ENCODE measurements at regions not wholly inside any gene's neighbourhood (a gene's known extent, or its start where the extent isn't known, plus 50 kb on each side); places are given as distances from the start of the nearest gene placed in this dataset.

DNA sequence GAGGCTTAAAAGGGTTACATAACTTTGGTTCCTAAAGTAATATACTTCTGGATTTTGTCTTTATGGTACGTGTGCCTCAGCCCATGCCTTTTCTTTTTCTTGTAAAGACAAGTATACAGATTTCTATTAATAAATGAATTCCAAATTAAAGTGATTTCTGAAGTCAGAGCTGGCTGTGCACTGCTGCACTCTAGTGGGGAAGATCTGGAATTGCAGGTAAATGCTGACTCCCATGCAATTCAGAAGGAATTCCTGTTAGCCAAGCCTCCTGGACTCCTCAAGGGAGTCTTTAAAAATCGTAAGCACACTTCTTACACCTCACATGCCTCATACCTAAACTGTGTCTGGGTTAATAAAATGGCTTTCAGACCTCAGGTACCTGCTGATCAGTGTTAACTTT is 118.4 kb upstream of the SLC7A1 start:
- DNase-seq = peak in 1 of 2 experiments; percentile 51

DNA sequence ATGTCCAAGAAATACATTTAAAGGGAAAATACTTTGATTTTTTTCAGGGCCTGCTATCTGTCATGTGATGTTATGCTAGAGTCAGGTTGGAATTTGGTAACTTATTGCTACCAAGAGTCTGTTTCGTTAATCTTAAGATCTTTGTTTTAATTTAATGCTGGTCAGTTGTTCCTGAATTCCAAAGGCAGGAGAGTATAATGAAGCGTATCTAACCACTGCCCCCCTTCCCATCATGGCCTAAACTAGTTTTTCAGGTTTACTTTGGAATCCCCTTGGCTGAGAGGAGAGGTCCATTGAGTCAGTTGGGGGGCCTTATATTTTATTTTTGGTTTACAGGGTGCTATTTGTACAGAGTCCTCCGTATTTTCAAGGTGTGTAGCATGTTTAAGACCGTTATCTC is 116.3 kb upstream of the SLC7A1 start:
- no peak for DNase-seq

- DNase-seq = peak in 1 of 2 experiments; percentile 24
Measured at GRCh38 chr13:29710511-29710910, 115.0 kb upstream of the SLC7A1 start.

GRCh38 chr13:29709407-29710069 is 114.0 kb upstream of the SLC7A1 start:
- no peak for DNase-seq

- DNase-seq = peak; percentile 59 to 92
Measured at GRCh38 chr13:29707876-29708543, 112.5 kb upstream of the SLC7A1 start.

- no peak for DNase-seq
Measured at GRCh38 chr13:29706923-29707322, 111.4 kb upstream of the SLC7A1 start.

DNA sequence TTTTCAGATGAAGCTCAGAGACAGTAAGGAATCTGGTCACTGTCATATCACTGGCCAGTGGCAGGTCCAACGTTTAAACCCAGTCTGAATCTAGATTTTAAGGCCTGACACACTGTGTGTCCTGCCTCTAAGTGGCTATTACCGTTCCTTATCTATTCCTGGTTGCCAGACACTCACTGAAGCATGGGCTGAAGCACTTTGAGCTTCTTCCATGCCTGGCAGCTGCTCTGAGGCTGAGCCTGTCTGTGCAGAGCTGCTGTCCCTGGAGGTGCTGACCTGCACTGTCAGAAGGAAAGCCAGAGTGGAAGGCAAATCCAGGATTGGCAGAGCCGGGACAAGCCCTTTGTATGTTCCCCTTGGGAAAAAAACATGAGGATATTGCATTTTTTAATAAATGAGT is 109.2 kb upstream of the SLC7A1 start:
- no peak for DNase-seq

DNA sequence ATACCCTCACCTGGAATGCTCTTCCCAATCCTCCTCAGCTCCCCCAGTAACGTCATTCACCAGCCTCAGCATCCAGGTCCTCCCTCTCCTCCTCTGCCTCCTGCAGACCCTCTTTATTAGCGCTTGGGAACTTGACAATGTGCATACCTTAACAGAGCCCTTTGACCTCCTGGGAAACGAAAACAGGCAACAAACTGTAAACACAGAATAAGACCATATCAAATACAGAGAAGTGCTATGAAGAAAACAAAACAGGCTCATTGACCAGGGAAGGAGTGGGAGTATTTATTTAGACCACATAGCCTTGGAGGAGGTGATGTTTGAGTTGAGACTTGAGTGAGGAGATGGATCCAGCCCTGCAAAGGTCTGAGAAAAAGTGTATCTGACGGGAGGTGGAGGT is 107.9 kb upstream of the SLC7A1 start:
- no peak for DNase-seq

- DNase-seq = no peak
Measured at GRCh38 chr13:29702912-29703351, 107.4 kb upstream of the SLC7A1 start.

- no peak for DNase-seq
Measured at GRCh38 chr13:29698106-29698505, 102.6 kb upstream of the SLC7A1 start.

DNA sequence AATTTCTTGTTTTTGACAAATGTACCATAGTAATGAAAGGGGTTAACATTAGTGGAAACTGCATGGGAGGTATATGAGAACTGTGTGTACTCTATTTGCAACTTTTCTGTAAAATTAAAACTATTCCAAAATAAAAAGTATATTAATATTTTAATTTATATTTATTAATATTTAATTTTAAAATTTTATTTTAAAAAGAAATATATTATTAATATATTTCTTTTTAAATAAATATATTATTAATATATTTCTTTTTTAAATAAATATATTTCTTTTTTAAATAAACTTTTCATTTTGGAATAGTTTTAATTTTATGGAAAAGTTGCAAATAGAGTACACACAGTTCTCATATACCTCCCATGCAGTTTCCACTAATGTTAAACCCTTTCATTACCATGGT is 101.1 kb upstream of the SLC7A1 start:
- DNase-seq = no peak

DNA sequence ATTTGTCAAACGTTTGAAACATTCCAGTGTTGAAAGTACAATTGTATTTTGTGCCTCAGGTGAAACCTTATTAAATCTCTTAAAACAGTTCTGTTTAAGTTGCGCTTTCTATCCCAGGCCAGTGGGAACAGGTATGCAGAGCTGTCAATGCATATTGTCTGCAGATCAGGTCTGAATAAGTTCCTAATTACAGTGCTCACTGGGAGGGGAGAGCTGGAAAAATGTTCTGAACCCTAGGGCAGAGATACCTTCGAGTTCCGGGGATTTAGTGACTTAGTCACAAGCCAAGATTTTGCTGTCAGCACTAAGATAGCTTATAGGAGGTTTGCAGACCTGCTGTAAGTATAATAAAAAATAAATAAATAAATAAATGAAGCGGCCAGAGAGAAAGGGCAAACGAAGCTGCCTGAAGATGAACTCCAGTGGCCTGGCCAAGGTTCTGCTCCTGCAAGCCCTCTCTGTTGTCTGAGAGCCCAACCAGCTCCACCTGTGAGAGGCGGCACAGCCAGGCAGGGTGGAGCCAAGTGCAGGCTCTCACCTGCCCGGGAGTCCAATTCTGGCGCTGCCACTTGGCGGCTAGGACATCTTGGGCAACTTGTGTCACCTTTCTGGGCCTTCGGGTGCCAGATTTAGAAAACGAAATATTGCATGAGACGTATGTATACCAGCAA is 97.9 kb upstream of the SLC7A1 start:
- DNase-seq = no peak

DNA sequence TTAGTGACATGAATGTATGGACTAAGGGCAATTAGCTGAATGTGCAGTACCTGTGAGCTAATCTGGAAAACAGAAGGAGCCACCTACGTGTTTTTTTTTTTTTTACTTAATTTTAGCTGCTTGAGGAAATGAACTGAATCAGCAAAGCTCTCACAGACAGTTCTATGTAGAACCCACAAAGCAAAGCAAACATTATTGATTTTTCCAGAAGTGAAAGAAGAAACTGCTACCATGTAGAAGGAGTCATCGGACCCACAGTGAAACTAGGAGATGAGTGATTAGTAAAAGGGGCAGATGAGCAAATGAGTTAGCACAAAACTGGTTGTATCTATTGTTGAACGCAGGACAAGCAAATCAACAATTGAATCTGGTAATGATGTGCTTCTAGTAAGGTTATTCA is 94.1 kb upstream of the SLC7A1 start:
- no peak for DNase-seq

- DNase-seq = no peak
Measured at GRCh38 chr13:29688193-29688592, 92.7 kb upstream of the SLC7A1 start.

DNA sequence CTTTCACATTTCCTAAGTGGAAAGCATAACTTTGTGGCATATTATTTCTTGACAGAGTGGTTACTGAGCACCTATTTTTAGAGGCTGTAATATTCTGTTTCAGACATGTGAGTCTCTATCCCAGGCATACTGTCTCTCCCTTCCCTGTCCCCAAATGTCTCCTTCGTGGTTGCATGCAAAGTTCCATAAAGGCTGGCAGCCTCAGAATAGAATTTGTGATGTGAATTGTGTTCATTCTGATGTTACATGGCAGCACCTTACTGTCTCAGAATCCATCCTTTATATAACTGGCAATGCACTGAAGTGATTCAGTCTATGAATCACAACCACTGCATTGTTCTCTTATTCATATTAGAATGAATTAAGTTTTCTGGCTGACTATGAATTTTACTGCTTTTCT is 89.0 kb upstream of the SLC7A1 start:
- no peak for DNase-seq

- DNase-seq = no peak
Measured at GRCh38 chr13:29683041-29683440, 87.6 kb upstream of the SLC7A1 start.

- DNase-seq = no peak
Measured at GRCh38 chr13:29681864-29682263, 86.4 kb upstream of the SLC7A1 start.

DNA sequence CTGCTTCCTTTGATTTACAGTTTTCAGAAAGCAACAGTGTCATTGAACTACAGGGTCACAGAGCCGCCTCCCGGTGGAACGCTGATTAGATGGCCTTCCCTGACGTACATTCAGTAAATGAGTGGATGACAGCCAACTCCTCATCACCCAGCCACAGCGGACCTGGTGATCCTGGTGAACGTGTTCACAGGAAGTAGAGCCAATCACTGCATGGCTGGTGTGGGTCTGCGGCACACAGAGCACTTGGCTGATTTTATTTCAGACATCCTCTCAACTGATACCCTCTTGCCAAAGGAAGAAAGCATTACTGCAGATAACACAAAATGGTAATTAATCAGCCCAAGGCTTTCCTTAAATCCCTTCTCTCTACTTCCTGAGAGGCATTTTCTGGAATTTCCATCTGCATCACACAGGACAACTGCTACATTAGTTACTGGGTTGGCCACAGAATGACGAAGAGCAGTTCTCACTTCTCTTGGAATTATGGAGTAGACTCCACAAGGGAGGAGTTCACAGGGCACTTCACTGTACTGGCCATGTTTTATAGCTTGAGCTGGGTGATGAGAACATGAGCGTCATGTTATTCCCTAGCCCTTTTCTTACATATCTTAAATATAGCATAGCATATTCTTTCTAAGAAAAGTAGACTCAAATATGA is 84.0 kb upstream of the SLC7A1 start:
- DNase-seq = no peak

GRCh38 chr13:29677627-29678026 is 82.1 kb upstream of the SLC7A1 start:
- no peak for DNase-seq

DNA sequence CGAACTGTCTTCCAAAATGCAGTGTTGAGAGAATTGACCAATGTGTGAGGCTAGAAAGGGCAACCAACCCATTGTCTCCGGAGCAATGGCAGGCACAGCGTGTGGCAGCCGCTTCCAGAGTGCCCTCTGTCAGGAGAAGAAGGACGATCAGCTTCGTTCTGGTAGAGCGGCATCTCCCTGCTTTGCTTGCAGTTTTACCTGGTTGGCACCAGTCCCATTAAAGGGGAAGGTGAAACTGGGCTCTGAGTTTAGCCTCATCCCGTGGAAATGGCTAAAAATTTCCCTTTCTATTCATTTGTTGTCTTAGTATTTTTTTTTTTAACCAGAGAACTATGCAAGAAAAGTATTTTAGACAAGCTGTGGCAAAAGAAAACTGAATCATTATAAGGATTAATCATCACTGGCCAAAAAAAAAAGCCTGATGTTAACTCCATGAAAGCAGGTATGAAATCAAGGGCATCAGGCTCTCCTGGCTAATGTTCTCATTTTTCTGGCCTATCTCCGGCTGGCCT is 81.5 kb upstream of the SLC7A1 start:
- peak; percentile 11 to 56 for DNase-seq

DNA sequence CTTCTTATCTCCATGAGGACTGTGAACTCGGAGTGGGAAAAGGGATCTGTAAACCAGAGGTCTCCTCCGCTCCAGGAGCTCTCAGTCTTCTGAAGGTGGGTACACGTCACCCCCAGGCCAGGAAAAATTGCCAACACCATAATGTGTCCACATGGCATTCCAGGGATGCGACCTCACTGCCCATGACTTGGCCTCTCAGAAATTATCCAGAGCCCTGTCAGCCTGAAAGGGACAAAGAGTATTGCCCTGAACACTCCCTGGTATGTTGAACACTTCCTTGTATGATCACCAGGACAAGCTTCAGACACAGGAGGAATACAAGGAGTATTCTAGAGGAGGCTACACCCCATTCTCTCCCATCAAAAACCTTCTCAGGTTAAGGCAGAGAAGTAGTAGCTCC is 81.0 kb upstream of the SLC7A1 start:
- no peak for DNase-seq

GRCh38 chr13:29674532-29674931 is 79.0 kb upstream of the SLC7A1 start:
- no peak for DNase-seq

GRCh38 chr13:29664591-29664990 is 69.1 kb upstream of the SLC7A1 start:
- no peak for DNase-seq

All from NCI-H526 (cell line).